Lung (tissue), 11 donors: ENCODE measurements at regions not wholly inside any gene's neighbourhood (a gene's known extent, or its start where the extent isn't known, plus 50 kb on each side); places are given as distances from the start of the nearest gene placed in this dataset.

Experiments used
- ATAC-seq: fragments of 200-7000 bp; cut with Tn5 transposase; one replicate; pipeline ENCODE4 v1.9.1; 2020; ENCODE audit warnings: moderate number of reproducible peaks; ENCODE audit not compliant: insufficient read depth, low FRiP score
- DNase-seq, 3 donors: peaks; one replicate each; pipeline ENCODE4 v3.0.0-alpha.2; 2013 to 2017
- H3K27ac ChIP-seq, 2 donors: one replicate each; pipeline ENCODE4 v1.5.1; 2013; ENCODE audit warnings: mild to moderate bottlenecking in 2 of 2, moderate library complexity in 2 of 2, control low read depth in 1 of 2, inconsistent platforms in 1 of 2, low read depth in 1 of 2, low read length in 1 of 2
- H3K27me3 ChIP-seq, 3 donors: one replicate each; pipeline ENCODE4 v1.5.1; 2013; ENCODE audit warnings: low read length in 2 of 3; ENCODE audit not compliant: control insufficient read depth in 3 of 3, insufficient read depth in 3 of 3
- H3K36me3 ChIP-seq, 4 donors: one replicate each; pipeline ENCODE4 v1.5.1; 2013; ENCODE audit warnings: low read length in 4 of 4, mild to moderate bottlenecking in 1 of 4, moderate library complexity in 1 of 4; ENCODE audit not compliant: control insufficient read depth in 4 of 4, insufficient read depth in 4 of 4
- H3K4me1 ChIP-seq, 5 donors: one replicate each; pipeline ENCODE4 v1.5.1; 2013; ENCODE audit warnings: low read length in 5 of 5, mild to moderate bottlenecking in 2 of 5, moderate library complexity in 1 of 5; ENCODE audit not compliant: control insufficient read depth in 5 of 5, insufficient read depth in 5 of 5
- H3K4me3 ChIP-seq: one replicate; pipeline ENCODE4 v1.5.1; 2013; ENCODE audit warnings: mild to moderate bottlenecking, control low read depth, moderate library complexity
- H3K9ac ChIP-seq, 2 donors: one replicate each; pipeline ENCODE4 v1.5.1; 2013; ENCODE audit warnings: low read length in 2 of 2, control low read depth in 1 of 2; ENCODE audit not compliant: insufficient read depth in 1 of 2
- H3K9me3 ChIP-seq, 4 donors: one replicate each; pipeline ENCODE4 v1.5.1; 2013; ENCODE audit warnings: low read length in 3 of 4, mild to moderate bottlenecking in 1 of 4, moderate library complexity in 1 of 4; ENCODE audit not compliant: control insufficient read depth in 4 of 4, insufficient read depth in 3 of 4
- CTCF ChIP-seq: IDR thresholded peaks from 2 replicates; pipeline ENCODE4 v1.5.1; 2012; ENCODE audit warnings: mild to moderate bottlenecking; ENCODE audit errors: control extremely low read depth, extremely low read depth
- WGBS, 2 donors: extraction: QIAGEN DNeasy Blood & Tissue Kit; methylation state at CpG; one replicate each; pipeline ENCODE4 v1.1.7; 2013; 5-methylcytosine and 5-hydroxymethylcytosine counted together
- donor health status: control.
- donor health status: control.
- donor health status: Bipolar disorder and iron deficiency.
- donor health status: healthy.
- donor health status: DM: yes; HTN: yes; CAD: no.

DNA sequence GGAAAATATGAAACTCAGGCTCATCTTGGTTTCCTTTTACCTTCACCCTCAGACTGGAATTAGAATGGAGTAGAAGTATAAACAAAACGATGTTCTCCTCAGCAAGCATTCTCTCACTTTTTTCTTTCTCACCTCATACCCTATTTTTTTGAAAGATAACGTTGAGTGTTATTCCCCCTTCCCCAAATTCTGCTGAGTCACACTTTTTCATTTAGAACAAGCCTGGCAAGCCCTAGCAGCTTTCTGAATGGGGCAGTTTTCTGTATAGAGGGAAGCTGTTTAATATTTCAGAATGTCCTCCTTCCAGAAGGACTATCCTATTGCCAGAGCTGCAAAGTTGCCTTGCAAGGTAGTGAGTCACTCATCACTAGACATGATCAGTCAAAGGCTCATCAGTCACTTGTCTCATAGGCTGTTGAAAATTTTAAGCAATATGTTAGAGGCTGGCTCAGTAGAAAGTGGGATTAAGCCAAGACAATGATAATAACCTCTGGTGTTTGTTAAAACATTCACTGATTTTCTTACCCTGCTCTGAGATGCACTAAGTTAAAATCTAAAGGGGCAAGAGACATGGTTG, 416.1 kb downstream of the RNF144A start:
- Histone ChIP-seq H3K27me3 (no peaks in the 10 kb centered on the region), H3K9me3 (peaks cover 0 to 2% (median 0%) of the 10 kb centered on the region in 4 donors), H3K9ac (no peak overlapping the region), H3K4me1 (peaks cover 0 to 12% (median 0%) of the 10 kb centered on the region in 5 donors), H3K36me3 (no peaks in the 10 kb centered on the region), H3K4me3 (no peak overlapping the region), H3K27ac (no peak overlapping the region)
- WGBS, 2 donors = 6 to 22% methylated on average over 2 of the region's 2 CpGs
- no peak for TF ChIP-seq CTCF
- ATAC-seq (no peak), DNase-seq (peak in 2 of 3 donors; percentile 9 to 24)

DNA sequence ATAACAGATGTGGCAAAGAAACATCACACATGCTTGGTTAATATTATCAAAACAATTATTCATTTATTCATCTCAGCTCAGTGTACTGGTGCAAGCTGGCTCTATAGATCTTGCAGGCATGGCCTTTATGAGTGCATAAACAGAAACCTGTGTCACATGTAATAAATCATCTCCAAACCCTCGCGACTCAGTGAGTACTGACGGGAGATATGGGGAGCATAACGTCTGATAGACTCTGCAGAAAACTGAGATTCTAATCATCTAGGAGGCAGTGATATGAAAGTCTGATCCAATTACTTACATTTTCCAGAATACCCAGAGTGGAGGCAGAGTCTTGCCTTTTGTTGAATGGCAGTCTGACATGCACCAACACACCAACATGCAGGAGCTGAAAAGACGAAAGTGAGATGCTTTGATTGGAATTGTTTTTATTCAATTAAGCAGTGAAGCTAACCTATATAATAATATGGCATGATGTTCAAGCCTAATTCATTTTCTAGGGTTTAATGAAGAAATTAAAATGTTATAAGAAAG, 416.8 kb downstream of the RNF144A start:
- no peak overlapping the region for H3K27ac ChIP-seq
- H3K27me3 ChIP-seq = no peaks in the 10 kb centered on the region
- no peak overlapping the region for H3K9ac ChIP-seq
- H3K9me3 ChIP-seq = peaks cover 0 to 2% (median 0%) of the 10 kb centered on the region in 4 donors
- H3K4me3 ChIP-seq = no peak overlapping the region
- ATAC-seq (no peak), DNase-seq (no peak)
- H3K36me3 ChIP-seq = no peaks in the 10 kb centered on the region
- WGBS, 2 donors = 50 to 59% methylated on average over 5 of the region's 5 CpGs
- TF ChIP-seq CTCF = no peak
- peaks cover 0 to 12% (median 0%) of the 10 kb centered on the region in 5 donors for H3K4me1 ChIP-seq

- no peak for DNase-seq
- 81 to 88% methylated on average over 3 of the region's 3 CpGs for WGBS, 2 donors
- H3K36me3 ChIP-seq = no peaks in the 10 kb centered on the region
These were observed 421.7 kb downstream of the RNF144A start for GRCh38 chr2:7338961-7339360.

More at GRCh38 chr2:7338961-7339360, 421.7 kb downstream of the RNF144A start:
- no peak overlapping the region for H3K4me3 ChIP-seq
- ATAC-seq = no peak
- no peaks in the 10 kb centered on the region for H3K27me3 ChIP-seq
- no peak for TF ChIP-seq CTCF
- H3K9ac ChIP-seq = no peak overlapping the region
- H3K4me1 ChIP-seq = peaks cover 0 to 3% (median 0%) of the 10 kb centered on the region in 5 donors
- no peak overlapping the region for H3K27ac ChIP-seq
- peaks cover 0 to 2% (median 0%) of the 10 kb centered on the region in 4 donors for H3K9me3 ChIP-seq
